ENCODE measurements at regions not wholly inside any gene's neighbourhood (a gene's known extent, or its start where the extent isn't known, plus 50 kb on each side); places are given as distances from the start of the nearest gene placed in this dataset.

DNA sequence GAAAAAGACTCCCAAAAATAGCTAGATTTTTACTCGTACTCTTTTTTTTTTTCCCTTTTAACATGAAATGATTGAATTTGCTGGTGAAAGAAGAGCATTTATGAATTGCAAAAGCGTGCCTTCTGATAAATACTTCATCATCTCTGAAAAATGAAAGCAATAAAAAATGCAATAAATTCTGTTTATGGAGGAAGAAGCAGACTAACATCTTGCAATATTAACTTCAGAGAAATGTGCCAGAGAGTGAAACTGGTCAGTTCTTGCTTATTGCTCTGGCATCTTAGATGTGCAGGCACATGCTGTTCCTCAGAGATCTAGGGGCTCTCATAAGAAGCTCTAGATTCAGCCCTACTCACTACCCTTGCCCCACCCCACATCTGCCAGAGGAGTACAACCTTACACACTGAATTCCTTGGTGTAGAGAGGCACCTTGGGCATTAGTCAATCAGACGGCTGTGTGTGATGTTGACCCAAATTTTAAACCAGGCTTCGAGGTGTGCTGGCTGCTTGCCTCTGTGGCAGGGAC is 891.1 kb upstream of the GHITM start:
- DNase-seq (ENCODE audit: low read depth in 4 of 4, low spot score in 1 of 4), result no peak

DNA sequence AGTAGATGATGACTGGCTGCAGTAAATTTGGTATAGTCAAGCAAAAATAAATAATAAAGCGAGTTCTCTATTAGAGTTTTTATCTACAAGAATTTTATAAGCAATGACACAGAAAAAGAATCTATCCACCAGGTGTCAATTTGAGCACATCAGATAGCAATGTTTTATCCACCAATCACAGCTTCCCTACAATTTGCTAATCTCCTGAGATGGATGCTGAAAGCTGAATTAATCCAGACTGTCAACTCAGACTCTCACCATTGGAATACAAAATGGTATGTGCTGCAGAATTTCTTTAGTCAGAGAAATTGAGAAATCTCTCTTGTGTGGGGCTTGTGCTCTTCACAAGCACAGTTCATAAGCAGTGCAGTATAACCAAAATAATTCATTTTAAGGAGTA is 888.9 kb upstream of the GHITM start:
- no peak for DNase-seq (ENCODE audit: low read depth in 4 of 4, low spot score in 1 of 4)

DNA sequence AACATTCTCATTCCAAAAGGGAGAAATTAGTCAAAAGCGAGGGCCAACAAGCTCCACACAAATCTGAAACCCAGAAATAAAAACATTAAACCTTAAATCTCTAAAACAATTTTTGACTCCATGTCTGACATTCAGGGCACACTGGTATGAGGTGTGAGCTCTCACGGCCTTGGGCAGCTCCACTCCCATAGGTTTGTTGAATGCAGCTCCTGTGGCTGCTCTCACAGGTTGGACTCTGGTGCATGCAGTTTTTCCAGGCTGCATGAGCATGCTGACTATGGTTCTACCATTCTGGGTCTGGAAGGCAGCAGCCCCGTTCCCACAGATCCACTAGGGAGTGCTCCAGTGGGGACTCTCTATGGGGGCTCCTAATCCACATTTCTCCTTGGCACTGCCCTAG is 887.1 kb upstream of the GHITM start:
- no peak for DNase-seq (ENCODE audit: low read depth in 4 of 4, low spot score in 1 of 4)

DNA sequence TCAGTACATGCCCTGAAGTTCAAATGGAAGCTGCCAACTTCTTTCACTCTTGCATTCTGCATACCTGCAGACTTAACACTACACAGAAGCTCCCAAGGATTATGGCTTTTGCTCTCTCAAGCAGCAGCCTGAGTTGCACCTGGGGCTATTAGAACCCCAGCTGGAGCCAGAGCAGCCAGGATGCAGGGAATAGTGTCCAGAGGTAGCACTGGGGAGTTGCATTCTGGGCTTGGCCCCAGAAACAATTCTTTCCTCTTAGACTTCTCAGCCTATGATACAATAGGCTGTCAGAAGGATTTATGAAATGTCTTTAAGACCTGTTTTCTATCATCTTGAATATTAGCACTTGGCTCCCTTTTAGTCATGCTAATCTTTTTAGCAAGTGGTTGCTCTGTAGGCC is 886.7 kb upstream of the GHITM start:
- no peak for DNase-seq (ENCODE audit: low read depth in 4 of 4, low spot score in 1 of 4)

DNA sequence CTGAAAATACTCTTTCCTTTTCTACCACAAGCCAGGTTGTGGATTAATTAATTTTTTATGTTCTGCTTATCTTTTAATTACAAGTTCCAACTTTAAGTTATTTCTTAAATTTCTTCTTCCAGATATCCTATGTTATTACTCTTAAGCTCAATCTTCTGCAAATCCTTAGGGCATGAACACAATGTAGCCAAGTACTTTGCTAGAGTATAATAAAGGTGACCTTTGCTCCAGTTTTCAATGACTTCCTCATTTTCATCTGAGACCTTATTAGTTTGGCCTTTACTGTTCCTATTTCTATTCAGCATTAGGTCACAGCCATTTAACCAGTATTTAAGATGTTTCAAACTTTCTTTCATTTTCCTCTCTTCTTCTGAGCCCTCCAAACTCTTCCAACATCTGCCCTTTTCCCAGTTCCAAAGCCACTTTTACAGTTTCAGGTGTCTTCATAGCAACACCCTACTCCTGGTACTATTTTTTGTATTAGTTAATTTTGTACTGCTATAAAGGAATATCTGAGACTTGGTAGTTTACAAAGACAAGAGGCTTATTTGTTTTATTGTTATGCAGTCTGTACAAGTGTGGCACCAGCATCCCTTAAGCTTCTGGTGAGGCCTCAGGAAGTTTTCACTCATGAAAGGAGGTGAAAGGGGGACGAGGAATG is 886.2 kb upstream of the GHITM start:
- no peak for DNase-seq (ENCODE audit: low read depth in 4 of 4, low spot score in 1 of 4)

DNA sequence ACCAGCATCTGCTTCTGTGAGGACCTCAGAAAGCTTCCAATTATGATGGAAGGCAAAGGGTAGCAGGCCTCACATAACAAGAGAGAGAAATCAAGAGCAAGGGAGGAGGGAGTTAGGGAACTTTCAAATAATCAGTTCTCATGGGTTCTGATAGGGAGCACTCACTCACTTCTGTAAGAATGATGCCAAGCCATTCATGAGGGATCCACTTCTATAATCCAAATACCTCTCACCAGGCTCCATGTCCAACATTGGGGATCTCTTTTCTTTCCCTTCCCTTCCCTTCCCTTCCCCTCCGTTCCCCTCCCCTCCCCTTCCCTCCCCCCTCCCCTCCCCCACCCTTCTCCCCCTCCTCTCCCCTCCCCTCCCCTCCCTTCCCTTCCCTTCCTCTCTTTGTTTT is 884.6 kb upstream of the GHITM start:
- no peak for DNase-seq (ENCODE audit: low read depth in 4 of 4, low spot score in 1 of 4)

DNA sequence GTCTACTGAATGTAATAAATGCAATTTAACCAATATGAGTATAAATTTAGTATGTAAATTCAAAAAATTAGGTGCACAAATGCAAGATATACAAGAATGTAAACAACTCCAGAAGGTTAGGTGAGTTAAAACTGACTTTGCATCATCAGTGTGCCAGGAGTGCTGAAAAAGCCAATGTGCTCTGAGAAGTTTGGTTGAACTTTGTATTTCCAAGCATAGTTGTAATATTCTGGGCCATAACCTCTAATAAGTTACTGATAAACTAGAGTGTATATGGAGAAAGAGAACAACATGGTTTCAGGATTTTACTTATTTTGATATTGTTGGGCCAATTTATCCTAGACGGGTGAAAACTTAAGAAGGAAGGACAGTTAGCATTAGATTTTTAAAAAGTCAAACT is 876.9 kb upstream of the GHITM start:
- DNase-seq (ENCODE audit: low read depth in 4 of 4, low spot score in 1 of 4), result no peak

DNA sequence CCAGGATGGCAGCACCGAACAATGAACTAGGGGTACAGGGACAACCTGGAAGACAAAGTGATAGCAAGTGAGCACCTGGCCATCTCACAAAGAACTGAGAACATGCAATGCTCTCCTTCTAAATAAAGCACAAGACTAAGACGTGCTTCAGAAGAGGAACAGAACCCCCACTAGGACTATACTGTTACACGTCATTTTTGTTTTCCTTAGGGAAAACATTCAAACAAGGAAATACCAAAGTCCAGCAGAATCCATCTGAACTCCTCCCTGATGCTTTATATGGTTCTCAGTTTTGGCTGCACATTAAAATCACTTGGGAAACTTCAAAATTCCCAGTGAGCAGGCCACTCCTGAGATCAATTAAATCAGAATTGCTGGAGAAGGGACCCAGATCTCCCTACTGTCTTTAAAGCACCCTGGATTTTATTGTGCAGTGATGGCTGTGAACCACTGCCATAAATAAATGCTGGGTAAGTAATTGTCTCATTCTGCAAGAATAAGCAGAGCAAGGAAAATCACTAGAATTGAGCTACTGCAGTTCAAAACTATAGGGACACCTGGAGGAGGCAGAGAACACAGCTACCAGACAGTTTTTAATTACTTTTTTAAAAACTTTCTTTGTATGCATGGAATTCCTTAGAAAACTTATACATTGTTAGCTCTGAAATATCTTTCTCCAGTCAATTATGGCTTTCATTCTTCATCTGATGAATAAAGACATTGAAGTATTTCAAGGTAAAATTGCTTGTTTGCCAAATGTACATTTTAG is 866.5 kb upstream of the GHITM start:
- no peak for DNase-seq (ENCODE audit: low read depth in 4 of 4, low spot score in 1 of 4)

DNA sequence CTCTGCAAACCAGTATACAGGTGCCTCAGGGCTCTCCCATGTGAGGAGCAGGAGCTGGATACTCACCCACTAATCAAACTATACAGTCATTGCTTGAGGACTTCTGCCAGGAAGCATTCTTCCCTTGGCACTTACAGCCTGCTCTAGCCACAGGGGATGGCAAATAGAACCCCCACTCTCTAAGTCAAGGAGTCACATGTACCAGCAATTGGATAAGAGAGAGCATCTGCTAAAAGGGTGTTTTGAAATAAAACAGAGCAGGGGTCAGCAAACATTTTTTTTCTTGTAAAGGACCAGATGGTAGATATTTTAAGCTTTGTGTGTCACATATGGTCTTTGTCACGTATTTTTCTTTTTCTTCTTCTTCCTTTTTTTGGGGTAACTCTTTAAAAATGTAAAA is 865.2 kb upstream of the GHITM start:
- DNase-seq (ENCODE audit: low read depth in 4 of 4, low spot score in 1 of 4), result no peak

DNA sequence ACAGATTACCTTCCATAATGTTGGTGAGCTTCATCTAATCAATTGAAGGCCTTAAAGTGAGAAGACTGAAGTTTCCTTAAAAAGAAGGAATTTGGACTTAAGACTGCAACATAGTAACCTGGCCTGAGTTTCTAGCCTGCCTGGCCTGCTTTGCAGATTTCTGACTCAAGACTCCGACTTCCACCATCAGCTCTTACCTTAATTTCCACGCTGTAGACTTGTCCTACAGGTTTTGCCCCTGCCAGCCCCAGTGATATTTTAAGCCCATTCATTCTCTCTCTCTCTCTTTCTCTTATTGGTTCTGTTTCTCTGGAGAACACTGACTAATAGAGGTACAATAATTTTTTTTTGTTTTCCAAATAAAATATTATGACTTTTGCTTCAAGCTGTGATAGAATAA is 862.3 kb upstream of the GHITM start:
- DNase-seq (ENCODE audit: low read depth in 4 of 4, low spot score in 1 of 4), result no peak

DNA sequence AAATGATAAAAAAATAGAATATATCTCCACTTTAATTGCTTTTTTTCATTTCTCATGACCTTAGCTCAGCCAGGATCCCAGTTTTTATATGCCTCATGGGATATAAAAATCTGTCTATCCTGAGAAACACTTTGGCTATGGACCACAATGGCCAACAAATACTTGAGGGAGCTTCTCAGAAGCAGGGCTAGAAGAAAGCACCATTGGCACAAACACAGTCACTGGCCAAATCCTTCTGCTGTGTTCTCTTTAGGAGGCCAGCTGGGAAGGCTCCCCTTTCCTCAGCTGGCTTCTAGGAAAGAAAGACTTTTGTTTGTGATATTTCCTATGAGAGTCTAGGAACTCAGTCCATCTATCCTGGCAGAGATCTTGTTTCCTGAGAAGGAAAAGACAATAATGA is 856.2 kb upstream of the GHITM start:
- DNase-seq (ENCODE audit: low read depth in 4 of 4, low spot score in 1 of 4), result no peak

DNA sequence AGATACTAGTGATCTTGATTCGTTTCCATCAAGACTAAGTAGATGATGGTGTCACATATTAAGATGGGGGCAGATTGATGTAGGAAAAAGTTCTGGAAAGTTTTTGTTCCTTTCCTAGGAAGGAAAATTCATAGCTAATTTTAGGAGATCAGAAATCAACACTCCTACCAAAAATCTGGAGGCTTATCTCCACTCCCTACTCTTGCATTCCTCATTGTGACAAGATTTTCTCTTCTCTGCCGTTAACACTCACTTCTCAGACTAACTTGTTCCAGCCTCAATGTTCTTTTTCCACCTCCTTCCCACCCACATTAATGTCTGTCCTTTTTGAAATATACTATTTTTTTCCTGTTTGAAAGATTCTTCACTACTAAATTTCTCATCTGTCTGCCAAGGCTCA is 851.9 kb upstream of the GHITM start:
- no peak for DNase-seq (ENCODE audit: low read depth in 4 of 4, low spot score in 1 of 4)

DNA sequence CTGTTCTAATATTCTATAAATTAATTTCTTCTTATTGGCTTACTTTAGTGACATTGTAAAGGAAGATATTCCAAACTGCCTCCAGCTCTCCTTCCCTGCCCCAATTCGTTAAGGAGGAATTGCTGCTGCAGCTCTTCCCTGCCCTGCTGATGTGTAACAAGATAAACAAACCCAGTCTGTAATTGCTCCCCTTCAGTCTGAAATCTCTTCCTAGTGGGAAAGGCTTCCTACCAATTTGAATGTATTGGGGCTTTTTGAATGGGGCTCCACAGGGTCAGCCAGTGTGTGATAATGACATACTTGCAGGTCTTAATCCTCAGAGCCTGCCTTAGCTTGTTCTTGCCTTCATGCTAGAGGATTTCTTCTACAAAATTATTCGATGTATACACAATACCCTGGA is 849.9 kb upstream of the GHITM start:
- DNase-seq (ENCODE audit: low read depth in 4 of 4, low spot score in 1 of 4), result no peak

DNA sequence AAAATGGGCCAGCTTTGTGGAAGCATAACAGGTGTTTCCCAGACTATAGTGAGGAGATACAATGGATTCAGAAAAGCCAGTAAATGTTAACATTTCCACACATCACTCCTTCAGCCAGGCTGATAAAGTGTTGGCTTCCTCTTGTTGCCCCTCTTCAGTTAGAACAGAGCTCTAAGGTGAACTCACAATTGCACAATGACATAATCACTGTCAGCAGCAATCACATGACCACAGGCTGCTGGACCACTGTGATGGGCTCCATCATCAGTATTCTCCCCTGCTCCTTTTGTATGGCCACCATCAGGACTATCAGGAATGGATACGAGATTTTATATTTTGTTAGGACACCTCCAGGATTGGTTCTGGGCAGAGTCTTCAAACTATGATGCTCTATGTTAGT is 849.4 kb upstream of the GHITM start:
- no peak for DNase-seq (ENCODE audit: low read depth in 4 of 4, low spot score in 1 of 4)

DNA sequence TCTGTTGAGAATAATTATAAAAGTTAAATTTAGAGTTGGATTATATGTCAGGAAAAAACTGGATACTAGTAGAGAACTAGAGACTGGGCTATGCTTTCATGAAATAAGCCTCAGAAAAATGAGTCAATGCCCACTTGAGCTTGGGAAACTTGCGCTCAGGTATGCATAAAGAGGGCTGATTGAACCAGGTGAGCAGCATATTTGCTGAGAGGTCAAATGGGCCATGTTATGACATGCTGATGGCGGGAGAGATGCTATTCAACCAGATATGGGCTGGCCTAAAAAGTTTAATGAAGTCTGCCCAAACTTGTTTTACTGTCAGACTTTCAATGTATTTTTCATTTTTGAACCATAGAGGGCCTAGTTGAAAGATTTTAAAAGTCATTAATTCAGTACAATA is 837.6 kb upstream of the GHITM start:
- DNase-seq (ENCODE audit: low read depth in 4 of 4, low spot score in 1 of 4), result no peak

DNA sequence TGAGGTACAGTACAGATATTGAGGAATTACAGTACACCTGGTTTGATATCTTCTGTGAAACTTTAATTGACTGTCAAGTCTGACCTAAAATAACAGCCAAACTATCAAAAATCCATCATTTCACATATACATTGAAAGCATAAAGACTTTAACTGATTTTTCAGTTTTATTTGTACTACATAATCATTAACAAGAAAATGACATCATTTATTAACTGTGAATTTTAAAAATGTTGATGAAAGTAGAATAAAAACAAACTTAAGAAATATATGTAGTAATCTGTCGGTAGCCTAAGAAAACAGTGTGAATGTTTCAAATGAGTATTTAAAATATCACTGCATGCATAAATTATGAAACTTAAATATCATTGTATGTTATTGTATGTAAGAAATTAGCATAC is 836.7 kb upstream of the GHITM start:
- no peak for DNase-seq (ENCODE audit: low read depth in 4 of 4, low spot score in 1 of 4)

DNA sequence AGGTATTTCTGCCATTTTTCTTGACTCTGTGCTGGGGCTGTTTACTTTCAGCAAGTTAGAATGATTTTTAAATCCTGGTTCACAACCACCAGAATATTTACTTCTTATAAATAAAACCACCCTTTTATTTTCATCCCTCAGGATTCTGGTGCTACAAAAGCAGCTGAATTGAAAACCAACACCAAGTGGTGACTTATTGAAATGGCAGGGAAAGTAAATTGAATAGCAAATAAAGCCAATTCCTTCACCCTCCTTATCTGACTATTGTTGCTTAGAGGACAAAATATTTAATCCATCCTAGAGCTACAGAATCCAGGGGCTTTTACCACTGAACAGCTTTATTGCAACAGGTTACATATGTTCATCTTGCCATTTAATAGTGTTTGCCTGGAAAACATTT is 828.6 kb upstream of the GHITM start:
- no peak for DNase-seq (ENCODE audit: low read depth in 4 of 4, low spot score in 1 of 4)

DNA sequence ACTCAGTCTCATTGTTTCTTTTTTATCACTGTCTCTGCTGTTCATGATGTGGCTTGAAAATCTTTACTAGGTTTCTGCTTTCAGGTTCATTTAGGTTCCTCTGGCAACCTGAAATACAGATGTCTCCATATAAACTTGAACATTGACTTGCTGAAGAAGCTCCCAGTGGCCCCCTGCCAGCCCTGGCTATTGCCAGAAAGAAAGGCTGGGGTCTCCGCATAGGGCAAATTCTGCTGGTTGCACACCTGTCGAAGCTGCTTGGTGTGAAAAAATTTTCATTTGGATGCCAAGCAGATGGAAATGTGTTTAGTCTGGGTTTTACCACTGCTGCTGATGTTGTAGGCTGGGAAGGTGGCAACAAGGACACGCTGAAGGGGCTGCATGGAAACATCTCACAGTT is 826.7 kb upstream of the GHITM start:
- no peak for DNase-seq (ENCODE audit: low read depth in 4 of 4, low spot score in 1 of 4)

DNA sequence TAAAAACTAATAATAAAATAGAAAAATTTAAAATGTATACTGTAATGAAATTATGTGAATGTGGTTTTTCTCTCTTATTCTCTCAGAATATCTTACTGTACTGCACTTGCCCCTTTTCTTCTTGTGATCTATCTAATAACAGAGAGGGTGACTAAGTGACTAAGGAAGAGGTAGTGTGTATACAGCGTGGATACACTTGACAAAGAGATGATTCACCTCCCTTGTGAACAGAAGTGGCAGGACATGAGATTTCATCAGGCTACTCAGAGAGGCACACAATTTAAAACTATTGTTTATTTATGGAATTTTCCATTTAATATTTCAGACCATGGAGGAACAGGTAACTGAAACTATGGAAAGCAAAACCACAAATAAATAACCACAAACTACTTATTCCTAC is 806.6 kb upstream of the GHITM start:
- no peak for DNase-seq (ENCODE audit: low read depth in 4 of 4, low spot score in 1 of 4)

DNA sequence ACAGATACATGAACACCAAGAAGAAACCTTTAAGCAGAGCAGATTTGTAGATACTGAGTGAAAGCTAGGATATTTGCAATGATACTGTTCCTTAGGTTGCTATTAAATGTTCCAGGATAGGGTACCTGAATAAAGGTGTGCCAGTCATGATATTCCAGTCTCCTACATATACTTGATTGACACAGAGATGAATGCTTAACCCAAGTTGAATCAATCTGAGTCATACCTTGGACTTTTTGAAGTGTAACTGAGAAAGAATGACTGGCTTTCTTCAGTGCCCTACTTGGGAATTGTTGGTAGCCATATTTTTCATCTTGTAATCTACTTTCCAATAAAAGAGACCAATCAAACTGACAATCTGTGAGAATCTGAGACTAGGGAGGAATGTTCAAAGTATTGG is 805.7 kb upstream of the GHITM start:
- DNase-seq (ENCODE audit: low read depth in 4 of 4, low spot score in 1 of 4), result no peak

DNA sequence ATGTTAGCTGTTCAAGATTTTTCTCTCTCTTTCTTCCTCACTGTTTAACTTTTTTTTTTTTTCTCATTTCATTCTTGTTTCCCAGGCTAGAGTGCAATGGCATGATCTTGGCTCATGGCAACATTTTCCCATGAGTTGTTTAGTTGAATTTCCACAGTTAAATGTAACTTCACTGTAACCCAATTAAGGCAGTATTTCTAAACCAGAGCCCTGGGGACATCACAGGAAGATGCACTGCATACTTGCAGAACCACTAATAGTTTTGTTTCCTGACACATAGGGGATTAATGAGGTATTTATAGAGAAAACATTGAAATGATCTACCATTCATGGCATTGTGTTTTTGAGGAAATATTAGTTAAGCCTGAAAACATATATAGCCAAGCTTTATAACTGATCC is 795.6 kb upstream of the GHITM start:
- no peak for DNase-seq (ENCODE audit: low read depth in 4 of 4, low spot score in 1 of 4)

DNA sequence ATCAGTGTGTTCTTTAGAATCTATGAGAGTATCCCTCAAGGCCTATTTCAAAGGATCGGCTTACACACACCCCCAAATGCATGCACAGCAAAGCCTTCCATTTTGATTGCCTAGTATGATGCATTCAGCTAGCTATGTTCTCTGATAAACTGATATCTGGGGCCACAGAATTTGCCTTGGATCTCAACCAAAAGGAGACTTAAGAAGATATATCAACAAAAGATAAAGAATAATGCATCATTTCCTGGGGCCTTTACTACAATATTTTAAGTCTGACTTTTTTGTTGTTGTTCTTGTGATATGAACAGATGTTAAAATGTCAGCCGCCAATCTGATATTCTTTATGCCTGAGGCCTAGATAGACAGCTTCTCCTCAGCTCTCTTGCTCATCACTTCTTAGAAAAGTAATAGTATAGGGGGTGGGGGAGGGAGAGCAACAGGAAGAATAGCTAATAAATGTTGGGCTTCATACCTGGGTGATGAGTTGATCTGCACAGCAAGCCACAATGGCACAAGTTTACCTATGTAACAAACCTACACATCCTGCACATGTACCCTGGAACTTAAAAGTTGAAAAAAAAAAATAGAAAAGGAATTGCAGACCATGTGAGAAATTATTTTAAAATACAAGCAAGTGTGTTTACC is 792.9 kb upstream of the GHITM start:
- no peak for DNase-seq (ENCODE audit: low read depth in 4 of 4, low spot score in 1 of 4)
